ENCODE measurements at regions not wholly inside any gene's neighbourhood (a gene's known extent, or its start where the extent isn't known, plus 50 kb on each side); places are given as distances from the start of the nearest gene placed in this dataset.

GRCh38 chr14:61616524-61617185 is 78.7 kb upstream of the HIF1A start:
- 100% methylated on average over 3 of the region's 4 CpGs for WGBS (ENCODE audit: insufficient coverage)
- Histone ChIP-seq H3K9me3 (ENCODE audit: control extremely low read depth in 1 of 5, control insufficient read depth in 4 of 5, insufficient read depth in 2 of 5, low read depth in 1 of 5, low read length in 4 of 5) (no peaks in the 10 kb centered on the region), H3K4me3 (ENCODE audit: control insufficient read depth in 1 of 7, extremely low read depth in 1 of 7, insufficient read depth in 4 of 7, low read depth in 2 of 7, low read length in 6 of 7) (no peak overlapping the region), H3K36me3 (ENCODE audit: control insufficient read depth in 4 of 4, insufficient read depth in 4 of 4, low read length in 3 of 4) (no peaks in the 10 kb centered on the region), H3K4me1 (ENCODE audit: control extremely low read depth in 1 of 4, control insufficient read depth in 4 of 4, insufficient read depth in 4 of 4, low read length in 3 of 4) (no peaks in the 10 kb centered on the region), H3K27me3 (replicated peaks in 2 of 5; ENCODE audit: control insufficient read depth in 4 of 5, insufficient read depth in 5 of 5, low read length in 4 of 5) (no peaks in the 10 kb centered on the region), H3K27ac (ENCODE audit: insufficient read depth in 1 of 2, low read depth in 1 of 2, low read length in 2 of 2, poor library complexity in 1 of 2, severe bottlenecking in 2 of 2) (no peak overlapping the region)
- DNase-seq = no peak
- CTCF ChIA-PET = interaction anchor here (1.3 kb wide), 1 partner anchor 38 kb away, joined by 5 read pairs; no protein-coding TSS in a partner anchor
- POLR2A ChIA-PET = no interaction called here

- 98% methylated on average over 4 of the region's 5 CpGs for WGBS (ENCODE audit: insufficient coverage)
- Histone ChIP-seq H3K27ac (ENCODE audit: insufficient read depth in 1 of 2, low read depth in 1 of 2, low read length in 2 of 2, poor library complexity in 1 of 2, severe bottlenecking in 2 of 2) (no peak overlapping the region), H3K27me3 (replicated peaks in 2 of 5; ENCODE audit: control insufficient read depth in 4 of 5, insufficient read depth in 5 of 5, low read length in 4 of 5) (no peaks in the 10 kb centered on the region), H3K4me3 (ENCODE audit: control insufficient read depth in 1 of 7, extremely low read depth in 1 of 7, insufficient read depth in 4 of 7, low read depth in 2 of 7, low read length in 6 of 7) (no peak overlapping the region), H3K9me3 (ENCODE audit: control extremely low read depth in 1 of 5, control insufficient read depth in 4 of 5, insufficient read depth in 2 of 5, low read depth in 1 of 5, low read length in 4 of 5) (no peaks in the 10 kb centered on the region), H3K36me3 (ENCODE audit: control insufficient read depth in 4 of 4, insufficient read depth in 4 of 4, low read length in 3 of 4) (no peaks in the 10 kb centered on the region), H3K4me1 (ENCODE audit: control extremely low read depth in 1 of 4, control insufficient read depth in 4 of 4, insufficient read depth in 4 of 4, low read length in 3 of 4) (no peaks in the 10 kb centered on the region)
- ChIA-PET POLR2A (no interaction called here), CTCF (no interaction called here)
- no peak for DNase-seq
Measured at GRCh38 chr14:61618448-61618847, 76.9 kb upstream of the HIF1A start.

GRCh38 chr14:61619494-61619893 is 75.8 kb upstream of the HIF1A start:
- Histone ChIP-seq H3K27ac (ENCODE audit: insufficient read depth in 1 of 2, low read depth in 1 of 2, low read length in 2 of 2, poor library complexity in 1 of 2, severe bottlenecking in 2 of 2) (no peak overlapping the region), H3K36me3 (ENCODE audit: control insufficient read depth in 4 of 4, insufficient read depth in 4 of 4, low read length in 3 of 4) (no peaks in the 10 kb centered on the region), H3K4me1 (ENCODE audit: control extremely low read depth in 1 of 4, control insufficient read depth in 4 of 4, insufficient read depth in 4 of 4, low read length in 3 of 4) (no peaks in the 10 kb centered on the region), H3K27me3 (replicated peaks in 2 of 5; ENCODE audit: control insufficient read depth in 4 of 5, insufficient read depth in 5 of 5, low read length in 4 of 5) (no peaks in the 10 kb centered on the region), H3K4me3 (ENCODE audit: control insufficient read depth in 1 of 7, extremely low read depth in 1 of 7, insufficient read depth in 4 of 7, low read depth in 2 of 7, low read length in 6 of 7) (no peak overlapping the region), H3K9me3 (ENCODE audit: control extremely low read depth in 1 of 5, control insufficient read depth in 4 of 5, insufficient read depth in 2 of 5, low read depth in 1 of 5, low read length in 4 of 5) (no peaks in the 10 kb centered on the region)
- WGBS (ENCODE audit: insufficient coverage) = 100% methylated on average over 3 of the region's 4 CpGs
- ChIA-PET CTCF (interaction anchor here (1.2 kb wide), 1 partner anchor 8 kb away, joined by 3 read pairs; no protein-coding TSS in a partner anchor), POLR2A (no interaction called here)
- DNase-seq = no peak

- H3K27ac ChIP-seq (ENCODE audit: insufficient read depth in 1 of 2, low read depth in 1 of 2, low read length in 2 of 2, poor library complexity in 1 of 2, severe bottlenecking in 2 of 2) = no peak overlapping the region
- no peak for DNase-seq
- no peaks in the 10 kb centered on the region for H3K27me3 ChIP-seq (replicated peaks in 2 of 5; ENCODE audit: control insufficient read depth in 4 of 5, insufficient read depth in 5 of 5, low read length in 4 of 5)
- 100% methylated on average over 5 of the region's 6 CpGs for WGBS (ENCODE audit: insufficient coverage)
- H3K36me3 ChIP-seq (ENCODE audit: control insufficient read depth in 4 of 4, insufficient read depth in 4 of 4, low read length in 3 of 4) = no peaks in the 10 kb centered on the region
- no peaks in the 10 kb centered on the region for H3K9me3 ChIP-seq (ENCODE audit: control extremely low read depth in 1 of 5, control insufficient read depth in 4 of 5, insufficient read depth in 2 of 5, low read depth in 1 of 5, low read length in 4 of 5)
- CTCF ChIA-PET = interaction anchor here (1.2 kb wide), 1 partner anchor 9 kb away, joined by 3 read pairs; no protein-coding TSS in a partner anchor
- no peaks in the 10 kb centered on the region for H3K4me1 ChIP-seq (ENCODE audit: control extremely low read depth in 1 of 4, control insufficient read depth in 4 of 4, insufficient read depth in 4 of 4, low read length in 3 of 4)
- POLR2A ChIA-PET = no interaction called here
- H3K4me3 ChIP-seq (ENCODE audit: control insufficient read depth in 1 of 7, extremely low read depth in 1 of 7, insufficient read depth in 4 of 7, low read depth in 2 of 7, low read length in 6 of 7) = no peak overlapping the region
Measured at GRCh38 chr14:61620130-61620946, 75.0 kb upstream of the HIF1A start.

GRCh38 chr14:61621444-61621843 is 73.9 kb upstream of the HIF1A start:
- ChIA-PET CTCF (no interaction called here), POLR2A (no interaction called here)
- Histone ChIP-seq H3K4me1 (ENCODE audit: control extremely low read depth in 1 of 4, control insufficient read depth in 4 of 4, insufficient read depth in 4 of 4, low read length in 3 of 4) (no peaks in the 10 kb centered on the region), H3K4me3 (ENCODE audit: control insufficient read depth in 1 of 7, extremely low read depth in 1 of 7, insufficient read depth in 4 of 7, low read depth in 2 of 7, low read length in 6 of 7) (no peak overlapping the region), H3K27ac (ENCODE audit: insufficient read depth in 1 of 2, low read depth in 1 of 2, low read length in 2 of 2, poor library complexity in 1 of 2, severe bottlenecking in 2 of 2) (no peak overlapping the region), H3K27me3 (replicated peaks in 2 of 5; ENCODE audit: control insufficient read depth in 4 of 5, insufficient read depth in 5 of 5, low read length in 4 of 5) (no peaks in the 10 kb centered on the region), H3K36me3 (ENCODE audit: control insufficient read depth in 4 of 4, insufficient read depth in 4 of 4, low read length in 3 of 4) (no peaks in the 10 kb centered on the region), H3K9me3 (ENCODE audit: control extremely low read depth in 1 of 5, control insufficient read depth in 4 of 5, insufficient read depth in 2 of 5, low read depth in 1 of 5, low read length in 4 of 5) (no peaks in the 10 kb centered on the region)
- no peak for DNase-seq
- 94% methylated on average over 3 of the region's 7 CpGs for WGBS (ENCODE audit: insufficient coverage)

GRCh38 chr14:61622051-61622450 is 73.3 kb upstream of the HIF1A start:
- CTCF ChIA-PET = no interaction called here

GRCh38 chr14:61623927-61624326 is 71.4 kb upstream of the HIF1A start:
- CTCF ChIA-PET = no interaction called here
- no CpG with 5 or more reads among the region's 3 CpGs for WGBS (ENCODE audit: insufficient coverage)
- no peaks in the 10 kb centered on the region for H3K4me1 ChIP-seq (ENCODE audit: control extremely low read depth in 1 of 4, control insufficient read depth in 4 of 4, insufficient read depth in 4 of 4, low read length in 3 of 4)
- H3K9me3 ChIP-seq (ENCODE audit: control extremely low read depth in 1 of 5, control insufficient read depth in 4 of 5, insufficient read depth in 2 of 5, low read depth in 1 of 5, low read length in 4 of 5) = no peaks in the 10 kb centered on the region
- H3K27me3 ChIP-seq (replicated peaks in 2 of 5; ENCODE audit: control insufficient read depth in 4 of 5, insufficient read depth in 5 of 5, low read length in 4 of 5) = no peaks in the 10 kb centered on the region
- POLR2A ChIA-PET = no interaction called here
- DNase-seq = no peak
- H3K4me3 ChIP-seq (ENCODE audit: control insufficient read depth in 1 of 7, extremely low read depth in 1 of 7, insufficient read depth in 4 of 7, low read depth in 2 of 7, low read length in 6 of 7) = no peak overlapping the region
- H3K27ac ChIP-seq (ENCODE audit: insufficient read depth in 1 of 2, low read depth in 1 of 2, low read length in 2 of 2, poor library complexity in 1 of 2, severe bottlenecking in 2 of 2) = no peak overlapping the region
- no peaks in the 10 kb centered on the region for H3K36me3 ChIP-seq (ENCODE audit: control insufficient read depth in 4 of 4, insufficient read depth in 4 of 4, low read length in 3 of 4)

More at GRCh38 chr14:61622051-61622450, 73.3 kb upstream of the HIF1A start:
- Histone ChIP-seq H3K4me3 (ENCODE audit: control insufficient read depth in 1 of 7, extremely low read depth in 1 of 7, insufficient read depth in 4 of 7, low read depth in 2 of 7, low read length in 6 of 7) (no peak overlapping the region), H3K36me3 (ENCODE audit: control insufficient read depth in 4 of 4, insufficient read depth in 4 of 4, low read length in 3 of 4) (no peaks in the 10 kb centered on the region), H3K4me1 (ENCODE audit: control extremely low read depth in 1 of 4, control insufficient read depth in 4 of 4, insufficient read depth in 4 of 4, low read length in 3 of 4) (no peaks in the 10 kb centered on the region), H3K9me3 (ENCODE audit: control extremely low read depth in 1 of 5, control insufficient read depth in 4 of 5, insufficient read depth in 2 of 5, low read depth in 1 of 5, low read length in 4 of 5) (no peaks in the 10 kb centered on the region), H3K27me3 (replicated peaks in 2 of 5; ENCODE audit: control insufficient read depth in 4 of 5, insufficient read depth in 5 of 5, low read length in 4 of 5) (no peaks in the 10 kb centered on the region), H3K27ac (ENCODE audit: insufficient read depth in 1 of 2, low read depth in 1 of 2, low read length in 2 of 2, poor library complexity in 1 of 2, severe bottlenecking in 2 of 2) (no peak overlapping the region)
- POLR2A ChIA-PET = no interaction called here
- DNase-seq = no peak

Measured in common myeloid progenitor, CD34-positive (primary cell).